ENCODE measurements at regions not wholly inside any gene's neighbourhood (a gene's known extent, or its start where the extent isn't known, plus 50 kb on each side); places are given as distances from the start of the nearest gene placed in this dataset.

- TF ChIP-seq REST (IDR thresholded peaks at IDR 0.05; ENCODE audit: unreplicated experiment) (no peak), JUNB (IDR thresholded peaks at IDR 0.05; ENCODE audit: unreplicated experiment) (no peak)
Observed at GRCh38 chr20:9912858-9913434, 74.1 kb upstream of the PAK5 start (continued).

- no peaks in the 10 kb centered on the region for H3K36me3 ChIP-seq (ENCODE audit: insufficient read depth)
- no peak for DNase-seq (ENCODE audit: low spot score)
- no peak overlapping the region for H3K27ac ChIP-seq (ENCODE audit: low read depth)
- no peaks in the 10 kb centered on the region for H3K36me3 Mint-ChIP-seq (ENCODE audit: low read depth)
- no peak overlapping the region for H2AFZ ChIP-seq
- H3K4me1 ChIP-seq (ENCODE audit: insufficient read depth) = no peaks in the 10 kb centered on the region
- H3K27ac Mint-ChIP-seq = no peak overlapping the region
- no peak overlapping the region for H3K4me2 ChIP-seq
- no peaks in the 10 kb centered on the region for H4K20me1 ChIP-seq (replicated peaks; ENCODE audit: insufficient read depth)
- H3K79me2 ChIP-seq (replicated peaks; ENCODE audit: insufficient read depth) = no peaks in the 10 kb centered on the region
- H3K27me3 Mint-ChIP-seq (ENCODE audit: insufficient read depth, low read depth, poor library complexity) = no peaks in the 10 kb centered on the region
- H3K4me3 ChIP-seq = no peak overlapping the region
- TF ChIP-seq ZNF462 (CRISPR knock-in tag; IDR thresholded peaks at IDR 0.05) = no peak
- no peak for TF ChIP-seq REST (IDR thresholded peaks at IDR 0.05; ENCODE audit: unreplicated experiment)
- no peak for TF ChIP-seq ZNF114 (CRISPR knock-in tag; IDR thresholded peaks at IDR 0.05)
- no peak for TF ChIP-seq EZH2phosphoT487 (IDR thresholded peaks at IDR 0.05; ENCODE audit: unreplicated experiment)
- no peak for TF ChIP-seq CREB1 (CRISPR knock-in tag; IDR thresholded peaks at IDR 0.05; ENCODE audit: low read depth)
- no peaks in the 10 kb centered on the region for H3K27me3 ChIP-seq (ENCODE audit: insufficient read depth)
- no peak overlapping the region for H3K4me3 Mint-ChIP-seq
- H3F3A ChIP-seq (replicated peaks; ENCODE audit: low read depth) = no peaks in the 10 kb centered on the region
- ATAC-seq = no peak
- no peaks in the 10 kb centered on the region for H3K9me3 Mint-ChIP-seq
- H3K9me2 ChIP-seq (ENCODE audit: insufficient read depth) = no peaks in the 10 kb centered on the region
- no peaks in the 10 kb centered on the region for H3K4me1 Mint-ChIP-seq
Observed at GRCh38 chr20:9912290-9912689, 73.4 kb upstream of the PAK5 start.
